NT2/D1 (cell line): ENCODE measurements at regions not wholly inside any gene's neighbourhood (a gene's known extent, or its start where the extent isn't known, plus 50 kb on each side); places are given as distances from the start of the nearest gene placed in this dataset.

Source experiments
- SUZ12 ChIP-seq: IDR thresholded peaks from 2 replicates; pipeline ENCODE4 v1.6.1; 2011; ENCODE audit not compliant: insufficient read length, insufficient read depth; ENCODE audit errors: extremely low read depth
- YY1 ChIP-seq: IDR thresholded peaks from 2 replicates; pipeline ENCODE4 v1.6.1; 2011; ENCODE audit not compliant: insufficient read length, insufficient read depth
- ZNF274 ChIP-seq: IDR thresholded peaks from 2 replicates; pipeline ENCODE4 v1.6.1; 2011; ENCODE audit warnings: mild to moderate bottlenecking, low read depth, low read length

- TF ChIP-seq SUZ12 (no peak), YY1 (no peak), ZNF274 (no peak)
These were observed 119.7 kb downstream of the CD47 start for GRCh38 chr3:107970993-107971580.
